Right lobe of liver (tissue), 4 donors: ENCODE measurements at regions not wholly inside any gene's neighbourhood (a gene's known extent, or its start where the extent isn't known, plus 50 kb on each side); places are given as distances from the start of the nearest gene placed in this dataset.

Source experiments
- POLR2A ChIP-seq: fragments of 450-650 bp; IDR thresholded peaks from one replicate; pipeline ENCODE4 v1.6.1; 2017; ENCODE audit warnings: antibody characterized with exemption, mild to moderate bottlenecking
- TF ChIP-seq, protein P1 (sequence below), 4 donors: fragments of 200-600 bp in 3 of 4; fragments of 450-650 bp in 1 of 4; IDR thresholded peaks; one replicate each; pipeline versions ENCODE4 v1.5.1 to v1.8.0; 2016 to 2022; ENCODE audit warnings: antibody characterized with exemption in 4 of 4, mild to moderate bottlenecking in 2 of 4
- donor health status: DM: no; HTN: no; CAD: no.
- donor health status: DM: no; HTN: no; CAD: no.
- donor health status: DM: no; HTN: yes; CAD: no.

DNA sequence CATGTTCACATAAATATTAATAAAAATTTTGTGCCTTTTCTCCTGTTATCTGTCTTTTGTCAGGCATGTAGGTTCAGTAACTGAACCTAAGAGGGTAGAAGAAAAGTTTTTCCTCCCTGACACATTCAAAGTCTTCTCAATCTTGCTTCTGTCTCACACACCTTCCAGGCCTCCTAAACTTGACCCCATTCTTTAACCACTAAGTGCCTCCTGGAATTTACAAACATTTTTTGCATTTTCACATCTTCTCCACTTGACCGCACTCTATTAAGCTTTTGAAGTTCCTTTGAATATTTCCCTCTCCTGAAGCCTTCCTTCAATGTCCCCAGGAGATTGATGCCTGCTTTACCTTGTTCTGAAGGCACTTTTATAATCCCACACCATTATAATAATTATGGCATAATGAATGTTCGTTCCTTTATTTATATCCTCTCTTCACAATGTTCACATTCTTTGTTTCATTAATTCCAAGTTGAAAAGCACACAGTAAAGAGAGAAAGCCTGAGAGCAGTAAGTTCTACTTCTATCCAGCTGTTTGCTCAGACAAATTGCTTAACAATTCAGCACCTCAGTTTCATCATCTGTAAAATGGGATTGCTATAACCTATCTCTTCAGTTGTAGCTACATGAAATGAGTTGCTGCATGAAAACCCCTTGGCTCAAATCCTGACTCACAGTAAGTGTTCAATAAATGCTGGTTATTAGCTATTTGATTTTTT, 184.8 kb upstream of the KLHL29 start:
- TF ChIP-seq POLR2A: no peak
- TF ChIP-seq, protein P1, sequence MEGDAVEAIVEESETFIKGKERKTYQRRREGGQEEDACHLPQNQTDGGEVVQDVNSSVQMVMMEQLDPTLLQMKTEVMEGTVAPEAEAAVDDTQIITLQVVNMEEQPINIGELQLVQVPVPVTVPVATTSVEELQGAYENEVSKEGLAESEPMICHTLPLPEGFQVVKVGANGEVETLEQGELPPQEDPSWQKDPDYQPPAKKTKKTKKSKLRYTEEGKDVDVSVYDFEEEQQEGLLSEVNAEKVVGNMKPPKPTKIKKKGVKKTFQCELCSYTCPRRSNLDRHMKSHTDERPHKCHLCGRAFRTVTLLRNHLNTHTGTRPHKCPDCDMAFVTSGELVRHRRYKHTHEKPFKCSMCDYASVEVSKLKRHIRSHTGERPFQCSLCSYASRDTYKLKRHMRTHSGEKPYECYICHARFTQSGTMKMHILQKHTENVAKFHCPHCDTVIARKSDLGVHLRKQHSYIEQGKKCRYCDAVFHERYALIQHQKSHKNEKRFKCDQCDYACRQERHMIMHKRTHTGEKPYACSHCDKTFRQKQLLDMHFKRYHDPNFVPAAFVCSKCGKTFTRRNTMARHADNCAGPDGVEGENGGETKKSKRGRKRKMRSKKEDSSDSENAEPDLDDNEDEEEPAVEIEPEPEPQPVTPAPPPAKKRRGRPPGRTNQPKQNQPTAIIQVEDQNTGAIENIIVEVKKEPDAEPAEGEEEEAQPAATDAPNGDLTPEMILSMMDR (IDR thresholded peaks at IDR 0.05): no peak
